A549 (cell line): ENCODE measurements at regions not wholly inside any gene's neighbourhood (a gene's known extent, or its start where the extent isn't known, plus 50 kb on each side); places are given as distances from the start of the nearest gene placed in this dataset.

Experiments used
- ATAC-seq, 2 experiments: fragments of 200-7000 bp in 1 of 2; fragments of >200 bp in 1 of 2; cut with Nextera tagmentation in 1 of 2; cut with Tn5 transposase in 1 of 2; 3 replicates each; pipeline versions ENCODE4 v1.8.0 to v1.9.1; 2018 to 2020; ENCODE audit warnings: mild to moderate bottlenecking in 1 of 2, moderate library complexity in 1 of 2
- CTCF ChIA-PET: fragments of 300-600 bp; sonication (Branson Sonifier 250); formaldehyde crosslinking; extraction: SDS; loops from one replicate; lab custom pipeline; 2021; ENCODE audit warnings: antibody characterized with exemption, inconsistent platforms; lab: Yijun Ruan, JAX
- POLR2A ChIA-PET: fragments of 350-600 bp; formaldehyde crosslinking; extraction: SDS; loops from one replicate; lab custom pipeline; 2021; ENCODE audit warnings: antibody characterized with exemption, inconsistent platforms; lab: Yijun Ruan, JAX
- DNase-seq, 2 experiments: peaks; one replicate each; pipeline versions ENCODE4 v3.0.0 to v3.0.0-alpha.2; 2011 to 2016; ENCODE audit warnings: low read depth in 1 of 2, low spot score in 1 of 2
- FAIRE-seq: peaks from 2 replicates; lab custom pipeline; 2011; peaks lifted over from hg19 to GRCh38; lab: Jason Lieb, UNC
- H3K27ac ChIP-seq, 2 experiments: fragments of >200 bp; sonication (Bioruptor Twin); formaldehyde crosslinking; 3 replicates each; pipeline ENCODE4 v1.5.1; 2016 to 2017
- H3K4me1 ChIP-seq: fragments of >200 bp; sonication (Bioruptor Twin); formaldehyde crosslinking; 3 replicates; pipeline ENCODE4 v1.6.1; 2016
- H3K4me2 ChIP-seq: fragments of >200 bp; sonication (Bioruptor Twin); formaldehyde crosslinking; 3 replicates; pipeline ENCODE4 v1.6.1; 2016
- H3K4me3 ChIP-seq: fragments of >200 bp; sonication (Bioruptor Twin); formaldehyde crosslinking; 3 replicates; pipeline ENCODE4 v1.5.1; 2016
- H3K9me3 ChIP-seq: fragments of >200 bp; sonication (Bioruptor Twin); formaldehyde crosslinking; 3 replicates; pipeline ENCODE4 v1.6.1; 2016
- CBX8 ChIP-seq: fragments of 200-600 bp; sonication (generic); IDR thresholded peaks from 2 replicates; pipeline ENCODE4 v1.6.1; 2016
- CEBPB ChIP-seq, 2 experiments: fragments of >200 bp in 1 of 2; sonication (Bioruptor Twin) in 1 of 2; formaldehyde crosslinking in 1 of 2; IDR thresholded peaks; 2 replicates each; pipeline ENCODE4 v1.6.1; 2012 to 2016
- HDAC2 ChIP-seq: fragments of 200-600 bp; sonication (generic); IDR thresholded peaks from 2 replicates; pipeline ENCODE4 v1.6.1; 2016
- HOXA7 ChIP-seq: fragments of 250-450 bp; sonication (Bioruptor Pico); IDR thresholded peaks from 2 replicates; pipeline ENCODE4 v1.5.0; 2020; ENCODE audit warnings: mild to moderate bottlenecking, moderate library complexity
- KDM1A ChIP-seq: fragments of 200-600 bp; sonication (generic); IDR thresholded peaks from 2 replicates; pipeline ENCODE4 v1.6.1; 2016; ENCODE audit warnings: low read depth, mild to moderate bottlenecking
- KDM5A ChIP-seq: fragments of 200-600 bp; sonication (generic); IDR thresholded peaks from 2 replicates; pipeline ENCODE4 v1.6.1; 2016; ENCODE audit warnings: antibody characterized with exemption, mild to moderate bottlenecking
- NFE2L2 ChIP-seq: fragments of 150-350 bp; conservative IDR thresholded peaks from 2 replicates; pipeline ENCODE4 v1.6.1; 2014; ENCODE audit warnings: low read length
- NPAS2 ChIP-seq: fragments of 250-450 bp; sonication (Bioruptor Pico); IDR thresholded peaks from 2 replicates; pipeline ENCODE4 v1.8.0; 2022; ENCODE audit warnings: mild to moderate bottlenecking, moderate library complexity, borderline replicate concordance
- POLR2AphosphoS2 ChIP-seq: conservative IDR thresholded peaks from 2 replicates; pipeline ENCODE4 v1.6.1; 2012; ENCODE audit warnings: low read length, improper control_type of control experiment, inconsistent platforms
- RNF2 ChIP-seq: fragments of 200-600 bp; sonication (generic); IDR thresholded peaks from 2 replicates; pipeline ENCODE4 v1.6.1; 2016; ENCODE audit warnings: low read depth, mild to moderate bottlenecking, antibody characterized with exemption, moderate library complexity, borderline replicate concordance
- SMC3 ChIP-seq: fragments of >200 bp; sonication (Bioruptor Twin); formaldehyde crosslinking; IDR thresholded peaks from 3 replicates; pipeline ENCODE4 v1.6.1; 2018; ENCODE audit warnings: inconsistent platforms
- TFCP2L1 ChIP-seq: fragments of 250-450 bp; sonication (Bioruptor Pico); IDR thresholded peaks from 2 replicates; pipeline ENCODE4 v1.5.0; 2021; ENCODE audit warnings: mild to moderate bottlenecking
- ZFP36 ChIP-seq: fragments of 450-650 bp; IDR thresholded peaks from 2 replicates; pipeline ENCODE4 v1.6.1; 2014; ENCODE audit warnings: borderline replicate concordance; ENCODE audit not compliant: partially characterized antibody
- ZSCAN20 ChIP-seq: fragments of 250-450 bp; sonication (Bioruptor Pico); IDR thresholded peaks from 2 replicates; pipeline ENCODE4 v1.8.0; 2022; ENCODE audit warnings: mild to moderate bottlenecking, moderate library complexity
- WGBS: methylation state at CpG from one replicate; pipeline ENCODE4 v1.1.6; 2017; ENCODE audit errors: missing lambda C conversion rate; 5-methylcytosine and 5-hydroxymethylcytosine counted together
- TF ChIP-seq, protein P1 (sequence below): IDR thresholded peaks from 2 replicates; pipeline ENCODE4 v1.6.1; 2012; ENCODE audit warnings: low read depth, borderline replicate concordance
- TF ChIP-seq, protein P2 (sequence below): fragments of 250-450 bp; sonication (Bioruptor Pico); IDR thresholded peaks from 2 replicates; pipeline ENCODE4 v1.5.0; 2020; ENCODE audit warnings: low read depth, mild to moderate bottlenecking, moderate library complexity
- TF ChIP-seq, protein P3 (sequence below): fragments of >200 bp; sonication (Bioruptor Twin); formaldehyde crosslinking; IDR thresholded peaks from 3 replicates; pipeline ENCODE4 v1.5.1; 2016
- TF ChIP-seq, protein P4 (sequence below): fragments of 450-650 bp; IDR thresholded peaks from 2 replicates; pipeline ENCODE4 v1.6.1; 2014; ENCODE audit warnings: antibody characterized with exemption

DNA sequence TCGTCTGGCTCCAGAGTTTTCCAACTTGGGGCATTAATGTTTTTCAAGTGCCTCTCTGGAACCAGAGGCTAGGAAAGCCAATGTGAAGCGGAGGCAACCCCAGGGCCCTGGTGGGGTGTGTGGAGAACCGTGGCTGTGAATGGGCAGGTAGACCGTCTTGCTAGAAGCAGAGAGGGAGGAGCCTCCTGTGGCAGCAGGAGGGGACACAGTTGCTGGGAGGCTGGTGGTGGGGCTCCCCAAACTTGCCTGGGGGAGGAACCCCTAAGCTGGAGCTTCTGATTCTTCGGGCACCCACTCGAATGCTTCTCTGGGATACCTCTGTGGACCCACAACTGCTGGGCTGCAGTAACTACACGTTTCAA, 65.3 kb upstream of the APCDD1L start:
- DNase-seq (no peak), FAIRE-seq (no peak), ATAC-seq (no peak)
- TF ChIP-seq KDM5A: no peak
- TF ChIP-seq, protein P1, sequence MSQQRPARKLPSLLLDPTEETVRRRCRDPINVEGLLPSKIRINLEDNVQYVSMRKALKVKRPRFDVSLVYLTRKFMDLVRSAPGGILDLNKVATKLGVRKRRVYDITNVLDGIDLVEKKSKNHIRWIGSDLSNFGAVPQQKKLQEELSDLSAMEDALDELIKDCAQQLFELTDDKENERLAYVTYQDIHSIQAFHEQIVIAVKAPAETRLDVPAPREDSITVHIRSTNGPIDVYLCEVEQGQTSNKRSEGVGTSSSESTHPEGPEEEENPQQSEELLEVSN: no peak
- TF ChIP-seq HOXA7 (CRISPR knock-in tag): no peak
- no peak for TF ChIP-seq SMC3
- TF ChIP-seq, protein P2, sequence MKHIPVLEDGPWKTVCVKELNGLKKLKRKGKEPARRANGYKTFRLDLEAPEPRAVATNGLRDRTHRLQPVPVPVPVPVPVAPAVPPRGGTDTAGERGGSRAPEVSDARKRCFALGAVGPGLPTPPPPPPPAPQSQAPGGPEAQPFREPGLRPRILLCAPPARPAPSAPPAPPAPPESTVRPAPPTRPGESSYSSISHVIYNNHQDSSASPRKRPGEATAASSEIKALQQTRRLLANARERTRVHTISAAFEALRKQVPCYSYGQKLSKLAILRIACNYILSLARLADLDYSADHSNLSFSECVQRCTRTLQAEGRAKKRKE (CRISPR knock-in tag): no peak
- TF ChIP-seq, protein P3, sequence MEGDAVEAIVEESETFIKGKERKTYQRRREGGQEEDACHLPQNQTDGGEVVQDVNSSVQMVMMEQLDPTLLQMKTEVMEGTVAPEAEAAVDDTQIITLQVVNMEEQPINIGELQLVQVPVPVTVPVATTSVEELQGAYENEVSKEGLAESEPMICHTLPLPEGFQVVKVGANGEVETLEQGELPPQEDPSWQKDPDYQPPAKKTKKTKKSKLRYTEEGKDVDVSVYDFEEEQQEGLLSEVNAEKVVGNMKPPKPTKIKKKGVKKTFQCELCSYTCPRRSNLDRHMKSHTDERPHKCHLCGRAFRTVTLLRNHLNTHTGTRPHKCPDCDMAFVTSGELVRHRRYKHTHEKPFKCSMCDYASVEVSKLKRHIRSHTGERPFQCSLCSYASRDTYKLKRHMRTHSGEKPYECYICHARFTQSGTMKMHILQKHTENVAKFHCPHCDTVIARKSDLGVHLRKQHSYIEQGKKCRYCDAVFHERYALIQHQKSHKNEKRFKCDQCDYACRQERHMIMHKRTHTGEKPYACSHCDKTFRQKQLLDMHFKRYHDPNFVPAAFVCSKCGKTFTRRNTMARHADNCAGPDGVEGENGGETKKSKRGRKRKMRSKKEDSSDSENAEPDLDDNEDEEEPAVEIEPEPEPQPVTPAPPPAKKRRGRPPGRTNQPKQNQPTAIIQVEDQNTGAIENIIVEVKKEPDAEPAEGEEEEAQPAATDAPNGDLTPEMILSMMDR: no peak
- TF ChIP-seq ZFP36: no peak
- no peak for TF ChIP-seq CBX8
- no peak for TF ChIP-seq RNF2
- 48% methylated on average over 7 of the region's 7 CpGs for WGBS
- POLR2A ChIA-PET: no interaction called here
- Histone ChIP-seq H3K4me1 (no peaks in the 10 kb centered on the region), H3K27ac (no peak overlapping the region), H3K4me3 (no peak overlapping the region), H3K9me3 (no peaks in the 10 kb centered on the region; the same call in 2 of the 3 replicates), H3K4me2 (no peak overlapping the region)
- CTCF ChIA-PET: interaction anchor here (1.0 to 1.1 kb wide), 2 partner anchors 15 to 17 kb away, joined by 3 to 7 read pairs; no protein-coding TSS in a partner anchor

DNA sequence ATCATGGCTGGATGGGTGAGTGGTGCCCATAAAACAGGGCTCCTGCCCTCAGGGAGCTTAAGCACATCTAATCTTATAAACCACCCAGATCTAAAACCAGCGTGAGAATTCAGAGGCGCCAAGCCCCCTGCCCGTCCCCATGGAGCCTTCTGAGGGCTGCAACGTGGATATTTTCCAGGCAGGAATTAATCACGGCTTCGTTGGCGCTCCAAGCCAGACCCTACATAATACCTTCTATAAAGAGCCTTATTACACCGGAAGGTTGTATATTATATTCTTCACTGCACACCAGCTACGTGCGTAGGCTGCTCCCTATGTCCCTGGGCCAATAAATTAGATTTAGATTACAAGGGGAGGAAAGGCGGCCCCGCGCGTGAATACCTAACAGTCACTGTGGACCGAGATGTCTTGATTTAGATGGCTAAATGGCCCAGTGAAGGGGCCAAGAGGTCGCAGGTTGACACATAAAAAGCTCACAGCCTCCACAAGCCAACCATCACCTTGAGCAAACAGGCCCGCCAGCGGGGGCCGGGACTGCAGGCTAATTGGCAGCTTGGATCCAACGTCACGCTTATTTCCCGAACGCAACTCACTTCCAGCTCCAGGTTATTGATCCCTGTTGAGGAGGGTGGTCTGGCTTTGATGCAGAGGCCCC, 64.7 kb upstream of the APCDD1L start:
- no peak overlapping the region for H3K4me3 ChIP-seq
- TF ChIP-seq NFE2L2 (no peak), POLR2AphosphoS2 (no peak), ZSCAN20 (no peak), HDAC2 (no peak), NPAS2 (CRISPR knock-in tag) (no peak), CEBPB (IDR thresholded peaks at IDR 0.05) (no peak), KDM1A (no peak), TFCP2L1 (CRISPR knock-in tag) (no peak)
- TF ChIP-seq, protein P2 (CRISPR knock-in tag): no peak
- TF ChIP-seq, protein P4, sequence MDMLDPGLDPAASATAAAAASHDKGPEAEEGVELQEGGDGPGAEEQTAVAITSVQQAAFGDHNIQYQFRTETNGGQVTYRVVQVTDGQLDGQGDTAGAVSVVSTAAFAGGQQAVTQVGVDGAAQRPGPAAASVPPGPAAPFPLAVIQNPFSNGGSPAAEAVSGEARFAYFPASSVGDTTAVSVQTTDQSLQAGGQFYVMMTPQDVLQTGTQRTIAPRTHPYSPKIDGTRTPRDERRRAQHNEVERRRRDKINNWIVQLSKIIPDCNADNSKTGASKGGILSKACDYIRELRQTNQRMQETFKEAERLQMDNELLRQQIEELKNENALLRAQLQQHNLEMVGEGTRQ: no peak
- ATAC-seq: no peak
- no peak for DNase-seq
- WGBS: 66% methylated on average over 23 of the region's 23 CpGs
- H3K4me2 ChIP-seq: no peak overlapping the region
- no peak for FAIRE-seq
- no peaks in the 10 kb centered on the region; the same call in 2 of the 3 replicates for H3K9me3 ChIP-seq
- CTCF ChIA-PET: interaction anchor here (1.0 to 1.1 kb wide), 2 partner anchors 15 to 16 kb away, joined by 3 to 7 read pairs; no protein-coding TSS in a partner anchor
- POLR2A ChIA-PET: no interaction called here
- H3K27ac ChIP-seq: no peak overlapping the region
- no peaks in the 10 kb centered on the region for H3K4me1 ChIP-seq
